HG03378 (cell line): ENCODE measurements at regions not wholly inside any gene's neighbourhood (a gene's known extent, or its start where the extent isn't known, plus 50 kb on each side); places are given as distances from the start of the nearest gene placed in this dataset.

ENCODE experiments used
- ATAC-seq: cut with Tn5 transposase; IDR thresholded peaks from one replicate; pipeline ENCODE4 v1.9.1; 2021; ENCODE audit warnings: mild to moderate bottlenecking, moderate library complexity; ENCODE audit not compliant: unreplicated experiment

DNA sequence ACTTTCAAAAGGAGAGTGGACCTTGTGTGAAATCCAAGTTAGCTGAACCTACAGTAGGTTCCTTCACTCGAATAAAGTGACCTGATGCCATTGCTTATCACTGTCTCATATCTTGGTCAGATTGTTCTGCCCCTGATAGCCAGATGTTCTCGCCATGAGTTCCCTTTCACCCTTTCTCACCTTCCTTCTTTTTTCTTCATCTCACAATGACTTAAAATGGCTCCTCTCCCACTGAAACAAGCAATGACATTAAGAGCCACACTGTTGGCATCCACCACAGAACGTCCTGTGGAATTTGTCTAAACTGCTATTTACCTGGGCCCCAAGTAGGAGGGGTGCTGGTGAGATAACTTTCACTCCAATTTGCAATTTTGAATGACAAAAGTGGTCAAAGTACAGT is 227.6 kb upstream of the PPP1R2C start:
- no peak for ATAC-seq

DNA sequence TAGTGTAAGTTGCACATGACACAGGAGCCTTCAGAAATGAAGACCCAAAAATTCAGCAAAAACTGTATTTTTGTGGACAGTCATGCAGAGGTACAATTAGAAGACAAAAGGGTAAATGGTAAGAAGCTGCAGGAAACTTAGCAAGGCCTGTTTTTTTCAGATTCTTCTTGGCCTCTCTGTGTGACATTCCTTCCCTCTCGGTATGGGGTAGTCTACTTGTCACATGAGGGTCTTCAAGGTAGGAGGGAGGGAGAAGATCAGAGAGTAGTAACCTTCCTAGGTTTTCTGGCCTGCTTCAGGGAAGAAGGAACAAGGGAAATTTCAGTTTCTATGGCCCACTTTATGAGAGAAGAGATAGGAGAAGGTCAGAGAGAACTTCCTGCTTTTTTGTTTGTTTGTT is 230.4 kb upstream of the PPP1R2C start:
- no peak for ATAC-seq

DNA sequence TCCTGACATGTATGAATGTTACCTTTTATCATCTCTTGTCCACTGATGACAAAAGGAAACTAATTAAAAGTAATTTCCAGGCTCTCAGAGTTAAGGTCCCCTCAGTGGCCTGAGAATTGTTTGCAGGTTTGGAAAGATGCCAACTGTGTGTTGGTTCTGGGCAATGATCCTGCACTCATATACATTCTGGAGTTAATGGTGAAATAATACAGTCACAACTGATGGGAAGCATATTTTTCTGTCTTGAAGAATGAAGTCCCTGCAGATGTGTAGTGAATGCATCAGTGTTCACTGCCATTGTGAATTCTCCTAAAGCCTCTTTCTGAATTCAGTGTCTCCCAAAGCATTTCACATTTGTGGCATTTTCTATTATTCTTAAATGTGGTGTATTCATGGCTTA is 238.1 kb upstream of the PPP1R2C start:
- no peak for ATAC-seq

DNA sequence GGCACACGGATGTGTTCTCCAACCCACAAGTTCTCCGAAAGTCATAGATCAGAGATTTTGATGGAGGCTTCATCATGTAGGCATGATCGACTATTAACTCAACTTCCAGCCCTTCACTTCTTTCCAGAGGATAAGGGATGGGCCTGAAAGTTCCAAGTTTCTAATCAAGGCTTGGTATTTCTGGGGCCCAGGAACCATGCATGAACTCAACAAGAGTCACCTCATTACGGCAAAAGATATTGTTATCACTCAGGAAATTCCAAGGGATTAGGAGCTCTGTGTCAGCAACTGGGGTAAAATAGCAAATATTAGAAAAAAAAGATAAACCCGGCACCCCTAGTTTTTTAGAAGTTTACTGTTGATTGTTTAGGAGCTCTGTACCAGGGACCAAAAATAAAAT is 240.1 kb upstream of the PPP1R2C start:
- no peak for ATAC-seq

DNA sequence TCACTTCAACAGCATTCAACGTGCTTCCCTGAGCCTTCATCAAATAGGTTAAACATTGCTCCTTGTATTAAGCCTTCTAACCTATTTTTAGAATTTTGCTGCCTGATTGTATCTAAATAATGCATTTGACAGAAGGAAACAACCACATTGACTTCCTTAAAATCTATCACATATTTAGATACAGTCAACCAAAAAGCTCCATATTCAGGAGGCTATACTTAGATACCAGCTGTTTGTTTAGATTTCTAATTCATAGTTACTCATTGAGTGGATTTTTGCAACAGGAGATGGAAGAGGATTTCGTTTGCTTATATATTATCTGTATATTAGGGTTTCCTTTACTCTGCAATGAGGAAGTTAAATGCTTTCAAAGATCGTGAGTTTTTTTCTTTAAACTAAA is 241.1 kb upstream of the PPP1R2C start:
- ATAC-seq = no peak

DNA sequence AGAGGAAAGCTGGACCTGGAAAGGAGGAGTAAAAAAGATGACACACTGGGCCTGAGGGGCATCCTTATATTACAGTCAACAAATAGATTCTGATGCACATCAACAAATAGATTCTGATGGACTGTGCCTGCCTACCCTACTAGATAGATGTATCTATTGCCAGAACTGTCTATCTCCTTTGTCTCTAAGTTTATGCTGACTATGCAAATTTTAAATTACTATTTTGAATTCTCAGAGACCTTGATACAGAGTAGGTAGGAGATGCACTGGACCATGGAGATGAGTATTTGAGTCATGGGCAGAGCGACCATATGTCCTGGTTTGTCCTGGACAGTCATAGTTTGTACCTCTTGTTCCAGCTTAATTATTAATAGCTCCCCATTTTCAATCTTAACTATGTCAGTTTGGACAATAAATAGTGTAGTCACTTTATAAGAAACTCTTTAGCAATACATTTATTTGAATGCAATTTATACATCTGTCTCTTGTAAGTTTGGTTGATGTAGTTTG is 247.9 kb upstream of the PPP1R2C start:
- ATAC-seq = no peak

DNA sequence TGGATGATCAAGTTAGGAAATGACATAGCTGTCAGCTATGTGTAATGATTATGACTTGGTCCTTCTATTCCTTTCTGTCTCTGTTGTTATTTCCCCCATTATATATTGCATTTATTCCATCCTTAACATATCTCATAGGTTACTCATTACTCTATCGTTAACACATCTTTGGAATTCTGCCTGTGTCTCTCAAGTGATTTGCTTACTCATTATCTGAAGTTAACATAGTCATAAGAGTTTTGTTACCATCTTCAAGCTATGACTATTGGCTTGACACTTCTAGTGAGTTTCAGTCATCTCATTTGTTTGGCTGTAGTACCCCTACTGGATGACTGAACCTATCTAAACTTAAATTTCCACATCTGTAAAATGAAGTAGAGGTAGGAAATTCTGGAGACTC is 286.1 kb upstream of the PPP1R2C start:
- ATAC-seq = no peak

DNA sequence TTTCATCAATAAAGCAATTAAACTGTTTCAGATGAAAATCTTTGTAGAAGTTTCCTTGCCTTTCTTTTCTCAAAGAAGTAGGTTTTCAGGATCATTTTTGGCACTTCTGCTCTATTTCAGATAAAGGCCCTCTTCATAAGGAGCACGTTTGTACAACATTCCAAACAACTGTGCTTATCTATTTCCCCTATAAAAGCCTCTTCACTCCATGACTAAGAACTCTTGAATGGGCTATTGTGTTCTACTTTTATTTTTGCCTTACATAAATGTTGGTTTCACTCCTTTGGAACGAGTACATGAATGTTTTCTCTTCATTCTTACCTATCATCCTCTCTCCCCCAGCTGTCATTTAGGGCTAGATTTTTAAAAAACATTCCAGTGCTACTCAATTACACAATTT is 288.0 kb upstream of the PPP1R2C start:
- ATAC-seq = no peak

DNA sequence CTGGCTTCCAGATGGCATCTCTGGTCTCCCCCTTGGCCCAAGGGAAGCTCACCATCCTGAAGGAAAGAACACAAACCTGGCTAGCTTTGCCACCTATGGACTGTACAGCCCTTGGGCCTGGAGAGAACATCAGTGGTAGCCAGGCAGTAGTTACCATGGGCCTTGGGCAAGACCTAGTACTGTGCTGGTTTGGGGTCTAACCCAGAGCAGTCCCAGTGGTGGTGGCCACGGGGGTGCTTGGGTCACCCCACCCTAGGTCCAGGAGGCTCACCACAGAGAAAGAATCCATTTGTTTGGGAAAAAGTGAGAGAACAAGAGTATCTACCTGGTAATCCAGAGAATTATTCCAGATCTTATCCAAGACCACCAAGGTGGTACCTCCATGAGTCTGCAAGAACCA is 290.7 kb upstream of the PPP1R2C start:
- no peak for ATAC-seq

DNA sequence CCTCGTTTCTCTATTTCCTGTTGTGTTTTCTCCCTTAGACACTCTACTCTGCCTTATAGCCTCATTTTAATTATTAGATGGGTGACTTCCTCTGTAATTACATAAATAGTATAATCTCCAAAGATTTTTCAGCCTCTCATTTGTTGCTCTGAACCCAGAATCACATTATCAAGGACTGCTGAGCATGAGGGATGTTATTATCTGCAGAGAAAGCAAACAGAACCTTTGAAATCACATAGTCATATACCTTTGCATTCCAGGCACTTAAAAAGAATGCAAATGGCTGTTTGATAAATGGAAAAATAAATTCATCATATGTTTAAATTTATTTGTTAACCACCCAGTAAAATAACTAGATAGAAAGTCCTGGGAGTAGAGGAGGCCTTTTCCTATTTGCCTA is 305.1 kb upstream of the PPP1R2C start:
- ATAC-seq = no peak

DNA sequence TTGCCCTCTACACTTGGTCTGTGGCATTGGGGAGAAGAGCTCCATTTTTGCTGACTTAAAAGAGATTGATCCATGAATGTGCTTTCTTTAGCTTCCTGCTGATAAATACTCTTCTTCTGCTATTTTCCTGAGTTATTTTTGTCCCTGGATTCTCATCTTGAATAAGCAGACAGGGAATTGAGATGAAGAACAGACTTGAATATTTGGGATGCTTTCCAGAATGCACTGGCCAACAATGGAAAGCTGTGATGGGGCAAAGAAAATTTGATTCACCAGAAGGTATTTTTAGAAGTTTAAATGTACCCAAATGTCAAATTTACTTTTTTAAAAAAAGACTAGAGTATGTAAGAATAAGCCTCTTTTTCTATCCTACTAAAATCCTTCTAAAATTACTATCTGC is 309.9 kb upstream of the PPP1R2C start:
- ATAC-seq = no peak

DNA sequence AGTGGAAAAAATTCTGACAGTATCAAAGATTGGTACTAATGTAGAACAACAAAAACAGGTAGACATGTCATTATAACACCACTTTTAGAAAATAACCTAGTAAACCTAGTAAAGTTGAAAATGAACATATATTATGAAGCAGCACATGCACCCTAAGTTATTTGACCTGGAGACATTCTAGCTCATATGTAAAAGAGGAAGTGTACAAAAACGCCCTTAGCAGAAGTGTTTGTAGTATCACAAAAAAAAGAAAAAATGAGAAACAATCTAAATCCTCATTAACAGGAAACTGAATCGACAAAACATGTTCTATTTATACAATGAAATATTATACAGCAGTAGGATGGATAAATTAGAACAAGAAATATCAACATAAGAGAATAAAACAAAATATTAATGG is 318.9 kb upstream of the PPP1R2C start:
- ATAC-seq = no peak

DNA sequence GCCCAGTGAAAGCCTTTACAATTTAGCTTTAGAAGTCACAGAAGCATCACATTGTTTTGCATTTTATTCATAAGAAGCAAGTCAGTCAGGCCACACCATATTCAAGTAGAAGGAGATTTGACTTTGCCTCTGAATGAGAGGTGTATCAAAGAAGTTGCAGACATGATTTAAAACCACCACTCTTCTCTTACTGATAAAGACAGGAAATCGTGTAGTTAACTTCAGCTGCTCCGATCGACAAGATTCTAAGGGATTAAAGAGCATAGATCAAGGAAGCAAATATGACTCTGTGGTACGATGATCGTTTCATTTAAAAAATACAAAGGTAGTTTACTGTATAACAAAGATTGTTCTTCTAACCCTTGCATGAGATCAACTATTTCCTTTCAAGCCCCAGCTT is 328.0 kb upstream of the PPP1R2C start:
- ATAC-seq = no peak

DNA sequence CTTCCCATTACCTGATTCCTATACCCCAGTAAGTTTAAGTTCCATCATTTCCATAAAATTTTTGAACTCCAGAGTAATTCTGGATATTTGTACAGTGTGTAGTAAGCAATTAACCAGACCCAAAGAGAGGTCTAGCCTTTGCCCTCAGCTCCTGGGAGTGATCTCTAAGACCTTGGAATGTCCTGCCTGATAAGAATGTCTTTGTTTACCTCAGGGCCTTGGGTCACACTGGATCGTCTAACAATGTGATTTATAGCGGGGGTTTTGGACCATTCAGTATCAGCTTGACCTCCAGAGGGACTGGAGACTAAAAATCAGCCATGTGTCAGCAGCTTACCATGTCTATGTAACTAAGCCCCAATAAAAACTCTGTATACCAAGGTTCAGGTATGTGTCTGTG is 330.9 kb upstream of the PPP1R2C start:
- ATAC-seq = no peak

DNA sequence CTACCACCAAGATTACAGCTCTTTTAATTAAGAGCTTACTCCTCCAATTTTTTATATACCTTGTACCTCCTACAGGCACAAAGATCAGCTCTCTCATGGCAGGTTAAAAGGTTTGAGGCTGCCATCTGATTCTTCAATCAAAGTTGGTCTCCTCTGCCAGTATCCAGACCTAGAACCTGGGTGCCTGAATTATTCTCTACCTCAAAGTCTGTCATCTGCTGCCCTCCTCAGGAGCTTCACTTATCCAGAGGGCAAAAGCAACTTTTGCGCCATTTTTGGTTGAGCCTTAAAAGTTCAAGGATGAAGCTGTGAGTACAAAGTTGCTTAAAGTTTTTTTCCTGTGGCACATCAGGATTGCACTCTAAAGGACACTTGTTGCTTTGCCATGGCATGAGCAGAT is 343.7 kb upstream of the PPP1R2C start:
- ATAC-seq = no peak

DNA sequence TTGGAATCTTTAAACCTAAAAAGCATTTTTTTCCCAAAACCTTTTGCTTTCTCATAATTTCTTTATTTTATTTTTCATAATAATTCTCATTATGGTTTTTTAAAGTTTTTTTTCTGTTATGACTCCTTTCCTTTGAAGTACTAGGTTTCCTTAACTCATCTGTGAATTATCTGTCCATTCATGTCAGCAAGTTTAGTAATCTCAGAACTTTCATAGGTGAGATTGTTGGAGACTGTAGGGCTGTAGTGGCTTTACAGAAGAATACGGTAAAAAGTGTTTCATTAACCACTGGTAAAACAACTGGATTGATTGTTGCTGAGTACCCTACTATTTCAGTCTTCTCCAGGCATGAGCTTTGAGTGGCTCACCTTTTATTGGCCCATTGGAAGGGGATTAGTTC is 361.7 kb upstream of the PPP1R2C start:
- no peak for ATAC-seq

DNA sequence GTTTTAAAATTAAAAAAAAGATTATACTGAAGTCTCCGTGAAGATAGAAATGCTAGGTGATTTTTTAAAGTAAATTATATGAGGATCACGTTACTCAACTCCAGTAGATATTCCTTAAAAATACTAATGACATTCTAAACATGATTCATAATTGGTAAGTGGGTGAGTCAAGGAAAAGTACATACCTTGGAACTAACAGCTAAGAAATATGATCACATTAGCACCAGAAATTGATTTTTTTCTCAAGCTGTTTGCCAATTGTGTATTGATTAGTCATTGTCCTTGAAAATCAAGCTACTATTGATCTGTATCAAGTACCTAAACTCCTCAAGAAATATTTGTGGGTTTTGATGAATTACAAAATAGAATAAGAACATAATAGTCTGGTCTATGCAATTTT is 362.6 kb upstream of the PPP1R2C start:
- no peak for ATAC-seq

DNA sequence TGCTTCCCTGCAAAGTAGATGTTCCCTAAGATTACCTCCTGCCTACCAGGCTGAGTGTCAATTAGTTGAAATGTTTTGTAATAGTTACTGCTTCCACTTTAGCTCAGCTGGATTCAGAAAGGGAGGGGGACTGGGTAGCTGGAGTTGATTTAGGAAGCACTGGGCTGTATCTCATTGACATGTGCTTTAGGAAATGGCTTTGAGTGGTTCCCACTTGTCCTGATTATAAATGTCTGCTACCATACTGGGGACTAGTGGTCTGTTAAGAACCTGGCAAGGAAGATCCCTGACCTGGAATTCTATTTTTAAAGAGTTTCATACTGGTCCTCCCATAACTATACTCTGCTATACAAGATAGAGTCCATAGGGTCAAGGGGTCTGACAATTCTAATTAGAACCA is 363.9 kb upstream of the PPP1R2C start:
- ATAC-seq = no peak

DNA sequence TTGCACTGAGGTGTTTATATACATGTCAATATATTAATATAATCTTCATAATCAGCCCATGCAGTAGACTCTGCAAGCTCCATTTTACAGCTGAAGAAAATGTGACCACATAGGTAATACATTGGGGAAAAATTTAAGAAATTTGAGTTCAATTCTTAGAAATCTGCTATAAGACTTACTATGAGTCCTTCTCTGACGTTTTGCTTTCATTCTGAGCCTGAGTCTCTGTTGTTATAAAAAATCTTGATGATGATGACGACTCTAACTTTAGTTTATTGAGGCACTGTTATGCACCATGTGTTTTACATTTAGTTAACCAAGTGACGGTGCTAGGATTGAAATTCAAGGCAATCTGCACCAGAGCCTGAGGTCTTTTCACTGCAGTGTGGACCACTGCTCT is 370.3 kb upstream of the PPP1R2C start:
- no peak for ATAC-seq

DNA sequence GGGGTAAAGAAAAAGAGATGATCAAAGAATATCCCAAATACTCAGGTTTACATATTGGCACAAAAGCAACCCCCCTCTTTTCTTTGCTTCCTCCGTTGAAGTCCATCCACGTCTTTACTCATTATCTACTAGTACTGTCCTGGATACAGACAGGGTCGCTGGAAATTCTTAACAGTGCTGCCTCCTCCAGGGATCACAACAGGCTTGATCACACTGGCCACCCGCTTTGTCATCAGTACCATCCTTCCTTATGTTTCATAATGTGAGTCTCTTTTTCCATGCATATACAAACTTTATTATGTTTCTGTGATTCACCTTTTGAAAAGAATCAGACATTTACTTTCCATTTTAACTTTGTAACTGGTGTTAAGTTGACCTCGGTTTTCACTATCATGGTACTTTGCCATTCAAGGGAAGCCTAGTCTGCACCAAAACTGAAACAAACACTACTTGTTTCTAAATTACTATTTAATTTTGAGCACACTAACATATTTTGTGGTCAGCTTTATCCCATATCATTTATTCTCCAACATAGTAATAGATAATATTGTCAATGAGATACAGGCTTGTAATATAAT is 387.5 kb upstream of the PPP1R2C start:
- ATAC-seq = no peak

DNA sequence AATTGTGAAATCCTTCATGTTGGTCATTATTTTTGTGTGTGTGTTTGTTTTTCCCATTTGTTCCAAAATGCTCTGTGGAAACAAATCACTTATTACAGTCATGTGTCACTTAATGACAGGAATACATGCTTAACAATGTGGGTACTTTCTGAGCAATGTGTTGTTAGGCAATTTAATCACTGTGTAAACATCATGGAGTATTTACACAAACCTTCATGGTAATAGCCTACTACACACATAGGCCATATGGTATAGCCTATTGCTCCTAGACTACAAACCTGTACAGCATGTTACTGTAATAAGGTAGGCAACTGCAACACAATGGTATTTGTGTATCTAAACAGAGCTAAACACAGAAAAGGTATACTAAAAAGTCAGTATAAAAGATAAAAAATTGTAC is 388.9 kb upstream of the PPP1R2C start:
- no peak for ATAC-seq

DNA sequence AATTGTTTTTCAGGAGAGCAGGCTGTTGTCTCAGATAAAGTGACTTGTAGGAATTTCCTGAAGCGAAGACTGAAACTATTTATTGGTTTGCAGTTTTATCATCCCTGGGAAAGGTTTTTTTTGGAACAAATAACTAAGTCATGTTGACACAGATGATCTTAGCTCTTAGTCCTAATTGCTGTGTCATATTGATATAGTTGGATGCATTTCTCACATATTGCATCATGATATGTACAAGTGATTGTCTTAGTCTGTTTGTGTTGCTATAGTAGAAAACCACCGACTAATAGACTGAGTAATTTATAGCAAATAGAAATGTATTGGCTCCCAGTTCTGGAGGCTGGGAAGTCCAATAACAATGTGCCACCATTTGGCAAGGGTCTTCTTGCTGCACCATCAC is 397.5 kb upstream of the PPP1R2C start:
- no peak for ATAC-seq

DNA sequence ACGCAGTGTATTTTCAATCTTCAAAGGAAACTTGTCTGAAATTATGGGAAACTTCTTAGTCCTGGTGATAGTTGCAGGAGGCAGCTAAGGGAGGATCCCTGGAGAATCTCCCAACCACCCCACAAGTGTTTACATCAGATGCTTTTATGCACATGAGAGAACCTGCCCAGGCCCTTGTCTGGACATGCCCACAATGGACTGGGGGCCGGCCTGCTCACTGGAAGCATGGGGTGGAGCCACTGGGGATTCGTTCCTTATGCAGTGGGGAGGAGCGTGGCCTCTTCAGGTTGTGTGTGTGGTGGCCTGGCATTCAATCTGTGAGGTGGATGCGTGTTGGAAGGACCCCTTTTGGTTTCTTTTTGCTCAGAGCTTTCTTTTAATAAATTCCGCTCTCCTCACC is 398.7 kb upstream of the PPP1R2C start:
- no peak for ATAC-seq

DNA sequence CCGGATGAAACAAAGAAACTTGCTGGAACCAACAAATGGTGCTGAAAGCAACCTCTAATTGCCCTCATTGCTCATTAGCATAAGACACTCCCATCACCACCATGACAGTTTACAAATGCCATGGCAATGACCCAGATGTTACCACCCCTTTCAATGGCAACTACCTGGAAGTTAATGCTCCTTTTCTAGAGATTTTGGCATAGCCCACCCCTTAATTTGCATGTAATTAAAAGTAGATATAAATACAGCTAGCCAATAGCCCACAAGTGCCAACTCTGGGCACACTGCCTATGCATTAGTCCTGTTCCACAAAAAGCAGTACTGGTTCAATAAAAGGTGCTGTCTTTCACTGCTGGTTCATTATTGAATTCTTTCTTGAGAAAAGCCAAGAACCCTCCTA is 410.3 kb upstream of the PPP1R2C start:
- ATAC-seq = no peak
